Mammary epithelial cell (primary cell): ENCODE measurements at regions not wholly inside any gene's neighbourhood (a gene's known extent, or its start where the extent isn't known, plus 50 kb on each side); places are given as distances from the start of the nearest gene placed in this dataset.

Source experiments
- CTCF ChIP-seq, 2 donors: IDR thresholded peaks in 1 of 2; conservative IDR thresholded peaks in 1 of 2; 2 replicates each; pipeline ENCODE4 v1.5.1; 2011 to 2012; ENCODE audit warnings: inconsistent platforms in 2 of 2, low read length in 2 of 2, mild to moderate bottlenecking in 2 of 2, control low read depth in 1 of 2, low read depth in 1 of 2; ENCODE audit not compliant: insufficient read depth in 1 of 2; ENCODE audit errors: extremely low read depth in 1 of 2
- EZH2 ChIP-seq: IDR thresholded peaks from 2 replicates; pipeline ENCODE4 v1.6.1; 2012; ENCODE audit warnings: low read length, inconsistent platforms, borderline replicate concordance

GRCh38 chr20:55855052-55855451, 150.3 kb downstream of the CBLN4 start:
- no peak for TF ChIP-seq CTCF (conservative IDR thresholded peaks at IDR 0.05 in 1 of 2, IDR thresholded peaks at IDR 0.05 in 1 of 2; ENCODE audit: extremely low read depth in 1 of 2, insufficient read depth in 1 of 2, low read depth in 1 of 2, low read length in 2 of 2)
- no peak for TF ChIP-seq EZH2
